H1 (cell line): ENCODE measurements at regions not wholly inside any gene's neighbourhood (a gene's known extent, or its start where the extent isn't known, plus 50 kb on each side); places are given as distances from the start of the nearest gene placed in this dataset.

Experiments
- CTCF ChIA-PET: fragments of 300-600 bp; sonication (Branson Sonifier 250); formaldehyde crosslinking; loops from one replicate; lab custom pipeline; 2021; ENCODE audit not compliant: partially characterized antibody; lab: Charles Lee
- POLR2A ChIA-PET: fragments of 300-600 bp; sonication (Branson Sonifier 250); formaldehyde crosslinking; loops from one replicate; lab custom pipeline; 2021; ENCODE audit warnings: inconsistent platforms; ENCODE audit not compliant: partially characterized antibody; lab: Charles Lee
- DNase-seq, 2 experiments: peaks; one replicate each; pipeline versions ENCODE4 v3.0.0 to v3.0.0-alpha.2; 2010 to 2022; ENCODE audit warnings: low spot score in 2 of 2, low read depth in 1 of 2, mixed read lengths in 1 of 2
- FAIRE-seq: peaks from 2 replicates; lab custom pipeline; 2011; peaks lifted over from hg19 to GRCh38; lab: Jason Lieb, UNC
- H2AFZ ChIP-seq: 2 replicates; pipeline ENCODE4 v1.8.1; 2012; ENCODE audit warnings: low read length, inconsistent platforms
- H2AK5ac ChIP-seq: 2 replicates; pipeline ENCODE4 v1.6.1; 2013; ENCODE audit warnings: low read depth, low read length
- H2BK120ac ChIP-seq: replicated peaks from 2 replicates; pipeline ENCODE3; 2013; ENCODE audit warnings: low read depth, low read length, inconsistent platforms
- H2BK12ac ChIP-seq: 2 replicates; pipeline ENCODE4 v1.6.1; 2013; ENCODE audit warnings: low read depth, low read length
- H2BK15ac ChIP-seq: 2 replicates; pipeline ENCODE4 v1.6.1; 2013; ENCODE audit warnings: low read length
- H2BK20ac ChIP-seq: 2 replicates; pipeline ENCODE4 v1.6.1; 2013; ENCODE audit warnings: low read length
- H2BK5ac ChIP-seq: 2 replicates; pipeline ENCODE4 v1.6.1; 2013; ENCODE audit warnings: low read depth, low read length
- H3K14ac ChIP-seq: 2 replicates; pipeline ENCODE4 v1.6.1; 2013; ENCODE audit warnings: inconsistent platforms; ENCODE audit not compliant: insufficient read length
- H3K18ac ChIP-seq: 2 replicates; pipeline ENCODE4 v1.6.1; 2013; ENCODE audit warnings: low read length; ENCODE audit errors: extremely low read depth
- H3K23ac ChIP-seq: 2 replicates; pipeline ENCODE4 v1.6.1; 2013; ENCODE audit warnings: inconsistent platforms; ENCODE audit not compliant: insufficient read length
- H3K23me2 ChIP-seq: 2 replicates; pipeline ENCODE4 v1.6.1; 2013; ENCODE audit warnings: low read depth, low read length
- H3K27ac ChIP-seq: 2 replicates; pipeline ENCODE4 v1.6.1; 2011; ENCODE audit warnings: low read depth, low read length, inconsistent platforms
- H3K27me3 ChIP-seq, 4 experiments: replicated peaks in 1 of 4; 1 replicate in 1 of 4; 2 replicates in 3 of 4; pipeline versions ENCODE4 v1.6.1 to v1.8.1; 2011 to 2013; ENCODE audit warnings: low read length in 3 of 4, mild to moderate bottlenecking in 3 of 4, inconsistent platforms in 2 of 4, mixed read lengths in 2 of 4, moderate library complexity in 1 of 4; ENCODE audit not compliant: control insufficient read depth in 3 of 4, insufficient read depth in 3 of 4; ENCODE audit errors: extremely low read depth in 1 of 4
- H3K36me3 ChIP-seq, 4 experiments: 2 replicates each; pipeline versions ENCODE4 v1.6.1 to v1.8.1; 2011 to 2013; ENCODE audit warnings: mild to moderate bottlenecking in 4 of 4, low read length in 3 of 4, moderate library complexity in 2 of 4, control low read depth in 1 of 4, inconsistent platforms in 1 of 4; ENCODE audit not compliant: insufficient read depth in 4 of 4, control insufficient read depth in 2 of 4
- H3K4ac ChIP-seq: replicated peaks from 2 replicates; pipeline ENCODE3; 2013; ENCODE audit warnings: low read length, low read depth, mixed read lengths, inconsistent platforms; ENCODE audit not compliant: insufficient read length
- H3K4me1 ChIP-seq, 4 experiments: replicated peaks in 1 of 4; 1 replicate in 1 of 4; 2 replicates in 3 of 4; pipeline versions ENCODE4 v1.6.1 to v1.8.1; 2011 to 2013; ENCODE audit warnings: low read length in 3 of 4, inconsistent platforms in 2 of 4, mixed read lengths in 1 of 4; ENCODE audit not compliant: insufficient read depth in 4 of 4, control insufficient read depth in 3 of 4
- H3K4me2 ChIP-seq, 2 experiments: 2 replicates each; pipeline versions ENCODE4 v1.6.1 to v1.8.1; 2011 to 2013; ENCODE audit warnings: low read depth in 2 of 2, low read length in 2 of 2, control low read depth in 1 of 2, inconsistent platforms in 1 of 2, mild to moderate bottlenecking in 1 of 2; ENCODE audit not compliant: insufficient read depth in 1 of 2
- H3K4me3 ChIP-seq, 4 experiments: fragments of 200-600, 300-600 bp in 1 of 4; sonication (generic), shearing (Covaris generic), sonication (Bioruptor Twin) in 1 of 4; 2 replicates each; pipeline versions ENCODE4 v1.5.1 to v1.8.1; 2011 to 2016; ENCODE audit warnings: low read length in 4 of 4, low read depth in 3 of 4, control low read depth in 2 of 4, inconsistent platforms in 2 of 4, mild to moderate bottlenecking in 2 of 4, mixed read lengths in 1 of 4, moderate library complexity in 1 of 4; ENCODE audit not compliant: insufficient read depth in 2 of 4; ENCODE audit errors: extremely low read depth in 1 of 4
- H3K56ac ChIP-seq: replicated peaks from 2 replicates; pipeline ENCODE3; 2013; ENCODE audit warnings: low read depth, mild to moderate bottlenecking, mixed read lengths, low read length, inconsistent platforms; ENCODE audit not compliant: insufficient read length
- H3K79me1 ChIP-seq: 2 replicates; pipeline ENCODE4 v1.6.1; 2013; ENCODE audit warnings: low read depth, low read length, control low read depth
- H3K79me2 ChIP-seq, 2 experiments: 2 replicates each; pipeline versions ENCODE4 v1.6.1 to v1.8.1; 2012 to 2013; ENCODE audit warnings: low read length in 2 of 2, mild to moderate bottlenecking in 2 of 2, inconsistent platforms in 1 of 2; ENCODE audit not compliant: insufficient read depth in 2 of 2, control insufficient read depth in 1 of 2
- H3K9ac ChIP-seq, 4 experiments: replicated peaks in 1 of 4; 1 replicate in 1 of 4; 2 replicates in 3 of 4; pipeline versions ENCODE4 v1.6.1 to v1.8.1; 2011 to 2013; ENCODE audit warnings: low read depth in 3 of 4, low read length in 3 of 4, control low read depth in 2 of 4, mild to moderate bottlenecking in 2 of 4, moderate library complexity in 2 of 4, inconsistent platforms in 1 of 4; ENCODE audit errors: extremely low read depth in 1 of 4
- H3K9me3 ChIP-seq, 2 experiments: 2 replicates each; pipeline versions ENCODE4 v1.6.1 to v1.8.1; 2012 to 2013; ENCODE audit warnings: mild to moderate bottlenecking in 2 of 2, moderate library complexity in 2 of 2, control low read depth in 1 of 2, inconsistent platforms in 1 of 2, low read depth in 1 of 2, low read length in 1 of 2, mixed read lengths in 1 of 2; ENCODE audit not compliant: insufficient read depth in 2 of 2
- H4K20me1 ChIP-seq, 2 experiments: replicated peaks in 1 of 2; 2 replicates each; pipeline versions ENCODE3 to v1.8.1; 2011 to 2013; ENCODE audit warnings: inconsistent platforms in 2 of 2, low read length in 2 of 2, mild to moderate bottlenecking in 1 of 2; ENCODE audit not compliant: insufficient read depth in 2 of 2, control insufficient read depth in 1 of 2
- H4K5ac ChIP-seq: 2 replicates; pipeline ENCODE4 v1.6.1; 2013; ENCODE audit warnings: low read length, low read depth, mixed read lengths, inconsistent platforms; ENCODE audit not compliant: insufficient read length
- H4K8ac ChIP-seq: 2 replicates; pipeline ENCODE4 v1.8.0; 2013; ENCODE audit warnings: mild to moderate bottlenecking, moderate library complexity, low read length, inconsistent platforms; ENCODE audit not compliant: insufficient read depth; ENCODE audit errors: extremely low read depth
- H4K91ac ChIP-seq: replicated peaks from 2 replicates; pipeline ENCODE3; 2013; ENCODE audit warnings: low read length, mixed read lengths, inconsistent platforms; ENCODE audit not compliant: insufficient read length
- BACH1 ChIP-seq: IDR thresholded peaks from 2 replicates; pipeline ENCODE4 v1.6.1; 2012; ENCODE audit warnings: low read length, improper control_type of control experiment
- BCL11A ChIP-seq, 2 experiments: IDR thresholded peaks; one replicate each; pipeline ENCODE4 v1.6.1; 2011; ENCODE audit warnings: low read depth in 2 of 2, low read length in 2 of 2, mild to moderate bottlenecking in 2 of 2
- CHD1 ChIP-seq: IDR thresholded peaks from 2 replicates; pipeline ENCODE4 v1.6.1; 2012; ENCODE audit warnings: low read depth, low read length, improper control_type of control experiment
- CREB1 ChIP-seq: IDR thresholded peaks from 2 replicates; pipeline ENCODE4 v1.6.1; 2012; ENCODE audit warnings: inconsistent platforms
- EGR1 ChIP-seq: IDR thresholded peaks from 2 replicates; pipeline ENCODE4 v1.6.1; 2011; ENCODE audit warnings: low read depth, low read length, borderline replicate concordance
- FOSL1 ChIP-seq: IDR thresholded peaks from 2 replicates; pipeline ENCODE4 v1.6.1; 2011; ENCODE audit warnings: mild to moderate bottlenecking, low read depth, low read length, moderate library complexity; ENCODE audit not compliant: insufficient read depth
- GTF2F1 ChIP-seq: IDR thresholded peaks from 2 replicates; pipeline ENCODE4 v1.6.1; 2012; ENCODE audit warnings: low read depth, low read length, improper control_type of control experiment, borderline replicate concordance
- JUN ChIP-seq: IDR thresholded peaks from 2 replicates; pipeline ENCODE4 v1.6.1; 2011; ENCODE audit warnings: low read depth, mild to moderate bottlenecking, improper control_type of control experiment, low read length
- POU5F1 ChIP-seq: IDR thresholded peaks from 2 replicates; pipeline ENCODE4 v1.6.1; 2011; ENCODE audit warnings: low read depth, mild to moderate bottlenecking, low read length, moderate library complexity
- RFX5 ChIP-seq: IDR thresholded peaks from 2 replicates; pipeline ENCODE4 v1.6.1; 2011; ENCODE audit warnings: low read depth, low read length, improper control_type of control experiment, borderline replicate concordance
- SIRT6 ChIP-seq: IDR thresholded peaks from one replicate; pipeline ENCODE4 v1.7.1; 2012; ENCODE audit warnings: low read length, inconsistent platforms
- SIX5 ChIP-seq: IDR thresholded peaks from 2 replicates; pipeline ENCODE4 v1.6.1; 2011; ENCODE audit warnings: mild to moderate bottlenecking, low read depth, low read length
- SP4 ChIP-seq: IDR thresholded peaks from 2 replicates; pipeline ENCODE4 v1.6.1; 2012; ENCODE audit warnings: low read length, inconsistent platforms
- SRF ChIP-seq: IDR thresholded peaks from 2 replicates; pipeline ENCODE4 v1.6.1; 2011; ENCODE audit warnings: mild to moderate bottlenecking, low read depth, low read length, moderate library complexity
- ZNF274 ChIP-seq: IDR thresholded peaks from 2 replicates; pipeline ENCODE4 v1.7.0; 2012; ENCODE audit warnings: low read length, borderline replicate concordance; ENCODE audit errors: extremely low read depth
- WGBS, 2 experiments: shearing (Covaris generic) in 1 of 2; methylation state at CpG; one replicate each; pipeline versions ENCODE4 v1.1.6 to v1.1.7; 2013 to 2015; ENCODE audit warnings: low lambda C conversion rate in 2 of 2, mixed read lengths in 2 of 2, inconsistent platforms in 1 of 2, low coverage in 1 of 2, missing lambda C conversion rate in 1 of 2; ENCODE audit not compliant: insufficient replicate concordance in 2 of 2, insufficient coverage in 1 of 2, insufficient read length in 1 of 2; ENCODE audit errors: extremely low coverage in 1 of 2, missing lambda C conversion rate in 1 of 2; 5-methylcytosine and 5-hydroxymethylcytosine counted together
- TF ChIP-seq, protein P1 (sequence below): IDR thresholded peaks from 2 replicates; pipeline ENCODE4 v1.6.1; 2012; ENCODE audit warnings: inconsistent platforms

DNA sequence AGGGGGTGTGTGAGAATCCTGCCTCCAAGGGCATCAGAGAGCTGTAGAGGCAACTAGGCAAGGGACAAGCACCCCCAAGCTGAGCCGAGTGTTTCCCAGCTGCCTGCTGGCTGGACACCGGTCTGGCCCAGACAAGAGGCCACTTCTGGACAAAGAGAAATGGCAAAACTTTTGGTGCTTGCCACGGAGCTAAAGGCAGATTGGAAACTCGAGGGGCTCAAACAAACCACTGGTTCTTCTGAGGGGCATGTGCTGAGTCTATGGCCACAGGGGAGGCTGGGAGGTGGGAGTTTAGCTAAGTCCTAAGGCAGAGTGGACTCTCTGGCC is 66.5 kb upstream of the INPP5A start:
- no peak overlapping the region; the same call in 1 of the 2 replicates for H2AFZ ChIP-seq
- CTCF ChIA-PET = interaction anchor here (1.1 to 1.8 kb wide), 6 partner anchors 9 to 168 kb away, joined by 4 to 8 read pairs (median 4); no protein-coding TSS in a partner anchor
- TF ChIP-seq EGR1 (no peak), POU5F1 (no peak), SRF (no peak), RFX5 (no peak), BCL11A (IDR thresholded peaks at IDR 0.05; ENCODE audit: low read depth in 2 of 2, low read length in 2 of 2) (no peak), BACH1 (no peak), FOSL1 (no peak), CREB1 (no peak), ZNF274 (no peak), SIRT6 (no peak), CHD1 (no peak), SIX5 (no peak), GTF2F1 (no peak), JUN (no peak), SP4 (no peak)
- TF ChIP-seq, protein P1, sequence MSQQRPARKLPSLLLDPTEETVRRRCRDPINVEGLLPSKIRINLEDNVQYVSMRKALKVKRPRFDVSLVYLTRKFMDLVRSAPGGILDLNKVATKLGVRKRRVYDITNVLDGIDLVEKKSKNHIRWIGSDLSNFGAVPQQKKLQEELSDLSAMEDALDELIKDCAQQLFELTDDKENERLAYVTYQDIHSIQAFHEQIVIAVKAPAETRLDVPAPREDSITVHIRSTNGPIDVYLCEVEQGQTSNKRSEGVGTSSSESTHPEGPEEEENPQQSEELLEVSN = no peak

More for the DNA sequence above, 66.5 kb upstream of the INPP5A start:
- Histone ChIP-seq H2BK5ac (no peak overlapping the region), H3K14ac (no peak overlapping the region), H3K4ac (no peak overlapping the region), H2BK12ac (no peak overlapping the region), H3K9ac (no peak overlapping the region), H3K4me3 (no peak overlapping the region), H3K79me1 (no peaks in the 10 kb centered on the region), H4K91ac (peak overlapping the region; percentile 26), H3K27ac (no peak overlapping the region), H2BK120ac (no peak overlapping the region), H4K20me1 (no peaks in the 10 kb centered on the region), H3K23ac (no peak overlapping the region), H3K4me2 (no peak overlapping the region), H3K4me1 (peaks cover 0 to 14% (median 8%) of the 10 kb centered on the region in 4 experiments; a peak in 6 of 7 replicates), H3K27me3 (no peaks in the 10 kb centered on the region; a peak in 1 of 7 replicates), H4K5ac (no peak overlapping the region), H3K79me2 (no peaks in the 10 kb centered on the region), H2BK15ac (no peak overlapping the region), H3K23me2 (peaks cover 3% of the 10 kb centered on the region; the same call in 1 of the 2 replicates), H3K56ac (no peak overlapping the region), H2BK20ac (no peak overlapping the region), H3K36me3 (no peaks in the 10 kb centered on the region), H3K18ac (no peak overlapping the region), H2AK5ac (no peak overlapping the region), H3K9me3 (no peaks in the 10 kb centered on the region), H4K8ac (no peak overlapping the region)
- WGBS, 2 experiments = 91% methylated on average over 4 of the region's 4 CpGs; no CpG with 5 or more reads in 1 of the 2 experiments
- no peak for FAIRE-seq
- no peak for DNase-seq
- POLR2A ChIA-PET = no interaction called here
